Neural progenitor cell (in vitro differentiated cells): ENCODE measurements at regions not wholly inside any gene's neighbourhood (a gene's known extent, or its start where the extent isn't known, plus 50 kb on each side); places are given as distances from the start of the nearest gene placed in this dataset.

Experiments
- DNase-seq: peaks from one replicate; pipeline ENCODE4 v3.0.0-alpha.2; 2016; ENCODE audit warnings: low spot score
- H2AFZ ChIP-seq: fragments of 200-600 bp; sonication (generic); replicated peaks from 2 replicates; pipeline ENCODE4 v1.6.1; 2016; ENCODE audit warnings: antibody characterized with exemption
- H3F3A ChIP-seq: fragments of 200-600 bp; sonication (generic); 2 replicates; pipeline ENCODE4 v1.6.1; 2016; ENCODE audit warnings: antibody characterized with exemption, low read depth
- H3K27ac ChIP-seq: fragments of 200-600 bp; sonication (generic); 2 replicates; pipeline ENCODE4 v1.5.1; 2016; ENCODE audit warnings: mild to moderate bottlenecking
- H3K27me3 ChIP-seq: fragments of 200-600 bp; sonication (generic); 2 replicates; pipeline ENCODE4 v1.6.1; 2016; ENCODE audit warnings: mild to moderate bottlenecking, moderate library complexity
- H3K36me3 ChIP-seq: fragments of 200-600 bp; sonication (generic); 2 replicates; pipeline ENCODE4 v1.5.1; 2016
- H3K4me1 ChIP-seq: fragments of 200-600 bp; sonication (generic); 2 replicates; pipeline ENCODE4 v1.6.1; 2016; ENCODE audit warnings: mixed run types
- H3K4me2 ChIP-seq: fragments of 200-600 bp; sonication (generic); 2 replicates; pipeline ENCODE4 v1.6.1; 2016
- H3K4me3 ChIP-seq: fragments of 200-600 bp; sonication (generic); 2 replicates; pipeline ENCODE4 v1.5.1; 2016
- H3K79me2 ChIP-seq: fragments of 200-600 bp; sonication (generic); 2 replicates; pipeline ENCODE4 v1.6.1; 2016; ENCODE audit warnings: low read depth
- H3K9ac ChIP-seq: fragments of 200-600 bp; sonication (generic); 2 replicates; pipeline ENCODE4 v1.6.1; 2016
- H3K9me3 ChIP-seq: fragments of 200-600 bp; sonication (generic); 2 replicates; pipeline ENCODE4 v1.5.1; 2016; ENCODE audit warnings: low read depth
- H4K20me1 ChIP-seq: fragments of 200-600 bp; sonication (generic); 2 replicates; pipeline ENCODE4 v1.6.1; 2016; ENCODE audit warnings: low read depth
- H3K27ac Mint-ChIP-seq: 3 replicates; pipeline ENCODE4 v1.8.0; 2021; ENCODE audit warnings: mixed read lengths
- H3K27me3 Mint-ChIP-seq: 2 replicates; pipeline ENCODE4 v1.8.0; 2022; ENCODE audit warnings: low read depth, mild to moderate bottlenecking, inconsistent platforms, moderate library complexity, mixed read lengths; ENCODE audit not compliant: insufficient read depth
- H3K36me3 Mint-ChIP-seq: 3 replicates; pipeline ENCODE4 v1.8.0; 2021; ENCODE audit warnings: mixed read lengths
- H3K4me1 Mint-ChIP-seq: 3 replicates; pipeline ENCODE4 v1.8.0; 2021; ENCODE audit warnings: mixed read lengths
- H3K4me3 Mint-ChIP-seq: 3 replicates; pipeline ENCODE4 v1.8.0; 2021; ENCODE audit warnings: mild to moderate bottlenecking, moderate library complexity, mixed read lengths
- H3K9me3 Mint-ChIP-seq: 3 replicates; pipeline ENCODE4 v1.8.0; 2020; ENCODE audit warnings: mixed read lengths
- CTCF ChIP-seq: fragments of 200-600 bp; sonication (generic); IDR thresholded peaks from 2 replicates; pipeline ENCODE4 v1.5.1; 2017; ENCODE audit warnings: antibody characterized with exemption, mild to moderate bottlenecking
- EZH2 ChIP-seq: fragments of 200-600 bp; sonication (generic); IDR thresholded peaks from 2 replicates; pipeline ENCODE4 v1.6.1; 2017; ENCODE audit warnings: antibody characterized with exemption, mild to moderate bottlenecking, moderate library complexity
- EZH2phosphoT487 ChIP-seq: fragments of 200-600 bp; sonication (generic); IDR thresholded peaks from 2 replicates; pipeline ENCODE4 v1.6.1; 2017; ENCODE audit warnings: antibody characterized with exemption

GRCh38 chr1:168408884-168409283 is 128.2 kb downstream of the TBX19 start:
- no peaks in the 10 kb centered on the region for H3K79me2 ChIP-seq
- H3K4me2 ChIP-seq, result no peak overlapping the region
- no peak overlapping the region for H3K27ac Mint-ChIP-seq
- no peaks in the 10 kb centered on the region for H3F3A ChIP-seq
- H3K4me1 ChIP-seq, result no peaks in the 10 kb centered on the region
- no peak overlapping the region for H3K27ac ChIP-seq
- H3K36me3 Mint-ChIP-seq, result no peaks in the 10 kb centered on the region
- DNase-seq, result no peak
- H3K4me3 Mint-ChIP-seq, result no peak overlapping the region
- H4K20me1 ChIP-seq, result no peaks in the 10 kb centered on the region
- H3K4me3 ChIP-seq, result no peak overlapping the region
- H3K9me3 Mint-ChIP-seq, result peaks cover 9% of the 10 kb centered on the region
- no peaks in the 10 kb centered on the region for H3K9me3 ChIP-seq
- no peaks in the 10 kb centered on the region for H3K36me3 ChIP-seq
- no peak overlapping the region for H3K9ac ChIP-seq
- no peak for TF ChIP-seq CTCF
- no peak for TF ChIP-seq EZH2phosphoT487
- no peak for TF ChIP-seq EZH2
- H3K27me3 Mint-ChIP-seq, result no peaks in the 10 kb centered on the region
- H3K27me3 ChIP-seq, result no peaks in the 10 kb centered on the region
- H3K4me1 Mint-ChIP-seq, result peaks cover 14% of the 10 kb centered on the region
- H2AFZ ChIP-seq, result no peak overlapping the region

- Mint-ChIP-seq H3K4me1 (peaks cover 14% of the 10 kb centered on the region), H3K27ac (no peak overlapping the region), H3K36me3 (no peaks in the 10 kb centered on the region), H3K27me3 (no peaks in the 10 kb centered on the region), H3K9me3 (peaks cover 9% of the 10 kb centered on the region), H3K4me3 (no peak overlapping the region)
- Histone ChIP-seq H3K4me2 (no peak overlapping the region), H4K20me1 (no peaks in the 10 kb centered on the region), H2AFZ (no peak overlapping the region), H3K27me3 (no peaks in the 10 kb centered on the region), H3K4me3 (no peak overlapping the region), H3K79me2 (no peaks in the 10 kb centered on the region), H3K4me1 (no peaks in the 10 kb centered on the region), H3K27ac (no peak overlapping the region), H3K36me3 (no peaks in the 10 kb centered on the region), H3K9me3 (no peaks in the 10 kb centered on the region), H3F3A (no peaks in the 10 kb centered on the region), H3K9ac (no peak overlapping the region)
- DNase-seq, result no peak
- no peak for TF ChIP-seq CTCF
- no peak for TF ChIP-seq EZH2
Measured at GRCh38 chr1:168408539-168408865, 127.8 kb downstream of the TBX19 start.

GRCh38 chr1:168407832-168408538 is 127.3 kb downstream of the TBX19 start:
- H3K27me3 ChIP-seq, result no peaks in the 10 kb centered on the region
- DNase-seq, result no peak

More at GRCh38 chr1:168407832-168408538, 127.3 kb downstream of the TBX19 start:
- Histone ChIP-seq H2AFZ (no peak overlapping the region), H3K9ac (no peak overlapping the region), H3K4me2 (no peak overlapping the region), H3K4me3 (no peak overlapping the region), H3F3A (no peaks in the 10 kb centered on the region), H4K20me1 (no peaks in the 10 kb centered on the region), H3K36me3 (no peaks in the 10 kb centered on the region), H3K27ac (no peak overlapping the region), H3K4me1 (no peaks in the 10 kb centered on the region), H3K79me2 (no peaks in the 10 kb centered on the region), H3K9me3 (no peaks in the 10 kb centered on the region)
- Mint-ChIP-seq H3K27ac (no peak overlapping the region), H3K4me1 (peaks cover 14% of the 10 kb centered on the region), H3K4me3 (no peak overlapping the region), H3K27me3 (no peaks in the 10 kb centered on the region), H3K9me3 (peaks cover 9% of the 10 kb centered on the region), H3K36me3 (no peaks in the 10 kb centered on the region)
- TF ChIP-seq EZH2phosphoT487, result no peak
- no peak for TF ChIP-seq EZH2
- TF ChIP-seq CTCF, result no peak
